Heart left ventricle (tissue), 16 donors: ENCODE measurements at regions not wholly inside any gene's neighbourhood (a gene's known extent, or its start where the extent isn't known, plus 50 kb on each side); places are given as distances from the start of the nearest gene placed in this dataset.

ENCODE experiments used
- ATAC-seq, 4 donors: fragments of 200-7000 bp; cut with Tn5 transposase; one replicate each; pipeline ENCODE4 v1.9.1; 2020 to 2022; ENCODE audit warnings: moderate library complexity in 4 of 4, mild to moderate bottlenecking in 3 of 4, moderate number of reproducible peaks in 1 of 4
- DNase-seq, 5 donors: peaks; one replicate each; pipeline ENCODE4 v3.0.0-alpha.2; 2020
- H3K27ac ChIP-seq, 12 donors: fragments of 200-600 bp; sonication (generic) in 4 of 12; one replicate each; pipeline versions ENCODE4 v1.5.0 to v1.8.0; 2016 to 2022; ENCODE audit warnings: mild to moderate bottlenecking in 2 of 12
- H3K27me3 ChIP-seq, 9 donors: fragments of 200-600 bp; sonication (generic) in 2 of 9; one replicate each; pipeline versions ENCODE4 v1.5.1 to v1.8.0; 2016 to 2022; ENCODE audit warnings: mild to moderate bottlenecking in 3 of 9
- H3K36me3 ChIP-seq, 9 donors: fragments of 200-600 bp; sonication (generic) in 2 of 9; one replicate each; pipeline versions ENCODE4 v1.5.0 to v1.8.0; 2018 to 2022; ENCODE audit warnings: mild to moderate bottlenecking in 2 of 9
- H3K4me1 ChIP-seq, 12 donors: fragments of 200-600 bp; sonication (generic) in 4 of 12; one replicate each; pipeline versions ENCODE4 v1.5.0 to v1.8.0; 2016 to 2022; ENCODE audit warnings: mild to moderate bottlenecking in 3 of 12
- H3K4me3 ChIP-seq, 12 donors: fragments of 200-600 bp; sonication (generic) in 4 of 12; one replicate each; pipeline versions ENCODE4 v1.5.0 to v1.8.0; 2017 to 2022; ENCODE audit warnings: mild to moderate bottlenecking in 9 of 12, moderate library complexity in 4 of 12
- H3K9me3 ChIP-seq, 12 donors: fragments of 200-600 bp; sonication (generic) in 4 of 12; one replicate each; pipeline versions ENCODE4 v1.5.0 to v1.8.0; 2016 to 2022; ENCODE audit warnings: mild to moderate bottlenecking in 1 of 12
- CTCF ChIP-seq, 12 donors: fragments of 200-600 bp; sonication (generic) in 4 of 12; IDR thresholded peaks; one replicate each; pipeline versions ENCODE4 v1.5.0 to v1.8.0; 2018 to 2022; ENCODE audit warnings: antibody characterized with exemption in 12 of 12, mild to moderate bottlenecking in 5 of 12
- POLR2A ChIP-seq, 2 donors: fragments of 450-650 bp; IDR thresholded peaks; one replicate each; pipeline ENCODE4 v1.6.1; 2017; ENCODE audit warnings: antibody characterized with exemption in 2 of 2, mild to moderate bottlenecking in 2 of 2, moderate library complexity in 2 of 2
- WGBS, 4 donors: extraction: QIAGEN DNeasy Blood & Tissue Kit in 2 of 4; methylation state at CpG; one replicate each; pipeline versions ENCODE4 v1.1.5 to v1.1.7; 2013 to 2018; 5-methylcytosine and 5-hydroxymethylcytosine counted together
- intact Hi-C, 10 donors: fragments of 100-400 bp; cut with DNase I; formaldehyde crosslinking; loops; one replicate each; pipeline versions ENCODE4 v1.11.1 to v1.14.2; 2022
- donor health status: ischemic (EF 13 %, LVEDD 7.1; RV severe dilation, severe dysfunction).
- donor health status: healthy with polysubstance abuse.
- donor health status: DM: no; HTN: yes; CAD: no.
- donor health status: DM: no; HTN: no; CAD: no.
- donor health status: ischemic (EF 25% LVEDD 6.9; RV normal size, moderate dysfunction).
- donor health status: ischemic (EF 25% LVEDD 5.7; RV mildly dilated, moderate dysfunction).
- donor health status: healthy.
- donor health status: DM: yes; HTN: yes; CAD: no.
- donor health status: ischemic (EF 35%, LVEDD 5.7; RV mildly dilated, moderate dysfunction).
- donor health status: nonischemic (EF 11% LVEDD 7.7; RV severe dilation, severe dysfunction).
- donor health status: DM: yes; HTN: yes; CAD: no.
- donor health status: PGD.
- donor health status: ischemic (EF 29% LVEDD 5.4; RV normal size, mild dysfunction).
- donor health status: nonischemic (EF 23%, LVEDD 6.1; RV moderate dilation, normal function).

- Histone ChIP-seq H3K4me1 (no peaks in the 10 kb centered on the region), H3K27me3 (no peaks in the 10 kb centered on the region), H3K36me3 (no peaks in the 10 kb centered on the region), H3K27ac (no peak overlapping the region), H3K9me3 (peaks cover 0 to 20% (median 4%) of the 10 kb centered on the region in 12 donors), H3K4me3 (no peak overlapping the region)
- ATAC-seq (no peak), DNase-seq (no peak)
- no peak for TF ChIP-seq POLR2A (IDR thresholded peaks at IDR 0.05)
- TF ChIP-seq CTCF (IDR thresholded peaks at IDR 0.05) = no peak
- intact Hi-C loops = no loop called here
- WGBS, 4 donors = 83 to 91% (median 87%) methylated on average over 4 of the region's 4 CpGs
Measured at GRCh38 chr4:79763486-79764075, 309.4 kb downstream of the ANTXR2 start.

- H3K27ac ChIP-seq = no peak overlapping the region
- H3K4me1 ChIP-seq = no peaks in the 10 kb centered on the region
- H3K4me3 ChIP-seq = no peak overlapping the region
- TF ChIP-seq POLR2A (IDR thresholded peaks at IDR 0.05) (no peak), CTCF (IDR thresholded peaks at IDR 0.05) (no peak)
- no peaks in the 10 kb centered on the region for H3K9me3 ChIP-seq
- no peak for DNase-seq
- H3K36me3 ChIP-seq = no peaks in the 10 kb centered on the region
- no peaks in the 10 kb centered on the region for H3K27me3 ChIP-seq
- intact Hi-C loops = no loop called here
- ATAC-seq = no peak
Measured at GRCh38 chr4:79759793-79760192, 313.2 kb downstream of the ANTXR2 start.

GRCh38 chr4:79757600-79757999, 315.4 kb downstream of the ANTXR2 start:
- no peaks in the 10 kb centered on the region for H3K4me1 ChIP-seq
- ATAC-seq (no peak), DNase-seq (no peak)
- no peak overlapping the region for H3K4me3 ChIP-seq
- intact Hi-C loops = no loop called here
- H3K9me3 ChIP-seq = no peaks in the 10 kb centered on the region
- H3K27me3 ChIP-seq = no peaks in the 10 kb centered on the region
- H3K27ac ChIP-seq = no peak overlapping the region
- no peaks in the 10 kb centered on the region for H3K36me3 ChIP-seq
- no peak for TF ChIP-seq CTCF (IDR thresholded peaks at IDR 0.05)

GRCh38 chr4:79756140-79756895, 316.7 kb downstream of the ANTXR2 start:
- intact Hi-C loops = no loop called here
- no peaks in the 10 kb centered on the region for H3K4me1 ChIP-seq
- no peaks in the 10 kb centered on the region for H3K9me3 ChIP-seq
- H3K4me3 ChIP-seq = no peak overlapping the region
- no peak for DNase-seq
- no peak overlapping the region for H3K27ac ChIP-seq
- no peaks in the 10 kb centered on the region for H3K27me3 ChIP-seq
- TF ChIP-seq POLR2A (IDR thresholded peaks at IDR 0.05) (no peak), CTCF (IDR thresholded peaks at IDR 0.05) (no peak)
- ATAC-seq = no peak
- WGBS, 4 donors = 49 to 60% (median 56%) methylated on average over 2 of the region's 2 CpGs
- H3K36me3 ChIP-seq = no peaks in the 10 kb centered on the region
